Ovary (tissue), 7 donors: ENCODE measurements at regions not wholly inside any gene's neighbourhood (a gene's known extent, or its start where the extent isn't known, plus 50 kb on each side); places are given as distances from the start of the nearest gene placed in this dataset.
"Not testable (repeated sequence)": the region's sequence is repeated elsewhere in the genome, so short reads cannot be mapped to it uniquely, and the experiment has no call there.

Experiments
- DNase-seq, 5 donors: peaks; one replicate each; pipeline ENCODE4 v3.0.0-alpha.2; 2019 to 2020
- H3K27ac ChIP-seq, 2 donors: fragments of 200-600 bp; one replicate each; pipeline versions ENCODE4 v1.5.1 to v1.8.0; 2019 to 2022
- H3K27me3 ChIP-seq: fragments of 200-600 bp; one replicate; pipeline ENCODE4 v1.8.0; 2022
- H3K36me3 ChIP-seq: fragments of 200-600 bp; sonication (generic); one replicate; pipeline ENCODE4 v1.5.1; 2019
- H3K4me1 ChIP-seq: one replicate; pipeline ENCODE4 v1.8.1; 2013; ENCODE audit warnings: mild to moderate bottlenecking, moderate library complexity; ENCODE audit not compliant: insufficient read depth
- H3K4me3 ChIP-seq: fragments of 200-600 bp; sonication (generic); one replicate; pipeline ENCODE4 v1.5.1; 2017
- H3K9me3 ChIP-seq, 2 donors: fragments of 200-600 bp in 1 of 2; sonication (generic) in 1 of 2; one replicate each; pipeline versions ENCODE4 v1.5.1 to v1.8.1; 2013 to 2019; ENCODE audit warnings: mild to moderate bottlenecking in 1 of 2, moderate library complexity in 1 of 2
- EP300 ChIP-seq: sonication (generic); formaldehyde crosslinking; IDR thresholded peaks from one replicate; pipeline ENCODE4 v1.6.1; 2017; ENCODE audit warnings: antibody characterized with exemption
- POLR2A ChIP-seq: fragments of 450-650 bp; IDR thresholded peaks from one replicate; pipeline ENCODE4 v1.6.1; 2017; ENCODE audit warnings: antibody characterized with exemption, mild to moderate bottlenecking, moderate library complexity
- WGBS, 3 donors: extraction: QIAGEN DNeasy Blood & Tissue Kit in 1 of 3; methylation state at CpG; one replicate each; pipeline versions ENCODE4 v1.1.5 to v1.1.7; 2013 to 2017; 5-methylcytosine and 5-hydroxymethylcytosine counted together
- intact Hi-C, 4 donors: fragments of 100-400 bp; cut with DNase I; formaldehyde crosslinking; loops; one replicate each; pipeline versions ENCODE4 v1.11.0 to v1.15.1; 2022 to 2023
- TF ChIP-seq, protein P1 (sequence below), 3 donors: fragments of 450-650 bp in 2 of 3; fragments of 200-600 bp in 1 of 3; IDR thresholded peaks; one replicate each; pipeline versions ENCODE4 v1.5.1 to v1.8.0; 2016 to 2022; ENCODE audit warnings: antibody characterized with exemption in 3 of 3, mild to moderate bottlenecking in 1 of 3
- donor health status: DM: no; HTN: no; CAD: no; lungs with moderate emphysema.
- donor health status: DM: no; HTN: no; CAD: no.
- donor health status: Bipolar disorder and iron deficiency.
- donor health status: DM: no; HTN: no; CAD: no.
- donor health status: DM: yes; HTN: yes; CAD: no.

- H3K4me1 ChIP-seq: no peaks in the 10 kb centered on the region
- H3K27me3 ChIP-seq: no peaks in the 10 kb centered on the region
- no peak for TF ChIP-seq POLR2A
- no peak overlapping the region for H3K4me3 ChIP-seq
- no peak for DNase-seq
- WGBS, 3 donors: 89 to 98% (median 97%) methylated on average over 2 of the region's 2 CpGs
- no peaks in the 10 kb centered on the region for H3K36me3 ChIP-seq
- H3K27ac ChIP-seq: no peak overlapping the region
- intact Hi-C loops: no loop called here
- H3K9me3 ChIP-seq: no peaks in the 10 kb centered on the region
Measured at GRCh38 chr6:34646714-34647113, 49.9 kb downstream of the ILRUN start.

GRCh38 chr6:34645627-34646026 is 50.9 kb downstream of the ILRUN start:
- Histone ChIP-seq H3K9me3 (no peaks in the 10 kb centered on the region), H3K36me3 (no peaks in the 10 kb centered on the region), H3K27me3 (no peaks in the 10 kb centered on the region), H3K27ac (no peak overlapping the region), H3K4me1 (no peaks in the 10 kb centered on the region), H3K4me3 (no peak overlapping the region)
- TF ChIP-seq, protein P1, sequence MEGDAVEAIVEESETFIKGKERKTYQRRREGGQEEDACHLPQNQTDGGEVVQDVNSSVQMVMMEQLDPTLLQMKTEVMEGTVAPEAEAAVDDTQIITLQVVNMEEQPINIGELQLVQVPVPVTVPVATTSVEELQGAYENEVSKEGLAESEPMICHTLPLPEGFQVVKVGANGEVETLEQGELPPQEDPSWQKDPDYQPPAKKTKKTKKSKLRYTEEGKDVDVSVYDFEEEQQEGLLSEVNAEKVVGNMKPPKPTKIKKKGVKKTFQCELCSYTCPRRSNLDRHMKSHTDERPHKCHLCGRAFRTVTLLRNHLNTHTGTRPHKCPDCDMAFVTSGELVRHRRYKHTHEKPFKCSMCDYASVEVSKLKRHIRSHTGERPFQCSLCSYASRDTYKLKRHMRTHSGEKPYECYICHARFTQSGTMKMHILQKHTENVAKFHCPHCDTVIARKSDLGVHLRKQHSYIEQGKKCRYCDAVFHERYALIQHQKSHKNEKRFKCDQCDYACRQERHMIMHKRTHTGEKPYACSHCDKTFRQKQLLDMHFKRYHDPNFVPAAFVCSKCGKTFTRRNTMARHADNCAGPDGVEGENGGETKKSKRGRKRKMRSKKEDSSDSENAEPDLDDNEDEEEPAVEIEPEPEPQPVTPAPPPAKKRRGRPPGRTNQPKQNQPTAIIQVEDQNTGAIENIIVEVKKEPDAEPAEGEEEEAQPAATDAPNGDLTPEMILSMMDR (IDR thresholded peaks at IDR 0.05): no peak
- TF ChIP-seq POLR2A (no peak), EP300 (no peak)
- intact Hi-C loops: no loop called here
- 93 to 100% (median 94%) methylated on average over 5 of the region's 5 CpGs for WGBS, 3 donors
- DNase-seq: no peak

DNA sequence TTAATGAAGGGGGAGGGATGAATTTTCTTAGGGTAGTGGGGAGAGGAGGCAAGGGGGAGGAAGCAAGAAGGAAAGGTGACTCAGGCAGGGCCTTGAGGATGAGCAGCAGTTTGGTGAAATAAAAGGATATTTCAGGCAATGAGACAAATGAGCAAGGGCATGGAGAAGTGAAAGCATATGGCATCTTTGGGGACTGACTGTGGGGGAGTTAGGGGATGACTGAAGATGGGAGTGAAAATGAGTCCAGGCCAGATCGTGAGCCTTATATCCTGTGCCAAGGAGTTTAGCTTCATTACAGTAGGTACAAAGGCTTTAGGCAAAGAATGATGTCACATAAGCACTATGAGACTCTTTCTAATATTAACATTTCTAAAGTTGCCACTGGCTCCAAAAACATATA is 51.9 kb downstream of the ILRUN start:
- intact Hi-C loops: no loop called here
- no peak for DNase-seq
- Histone ChIP-seq H3K27ac (no peak overlapping the region), H3K4me1 (no peaks in the 10 kb centered on the region), H3K9me3 (no peaks in the 10 kb centered on the region), H3K36me3 (no peaks in the 10 kb centered on the region), H3K27me3 (no peaks in the 10 kb centered on the region), H3K4me3 (no peak overlapping the region)
- 32 to 57% (median 49%) methylated on average over 1 of the region's 1 CpG for WGBS, 3 donors
- TF ChIP-seq EP300 (no peak), POLR2A (no peak)
- TF ChIP-seq, protein P1 (IDR thresholded peaks at IDR 0.05): no peak

GRCh38 chr6:34642427-34642826 is 54.1 kb downstream of the ILRUN start:
- intact Hi-C loops: no loop called here
- no peak for TF ChIP-seq EP300
- TF ChIP-seq POLR2A: no peak
- TF ChIP-seq, protein P1 (IDR thresholded peaks at IDR 0.05): no peak
- no peak overlapping the region for H3K27ac ChIP-seq

GRCh38 chr6:34640074-34640849 is 56.3 kb downstream of the ILRUN start:
- H3K4me3 ChIP-seq: not testable (repeated sequence)

More at GRCh38 chr6:34642427-34642826, 54.1 kb downstream of the ILRUN start:
- Histone ChIP-seq H3K36me3 (no peaks in the 10 kb centered on the region), H3K4me3 (no peak overlapping the region), H3K9me3 (no peaks in the 10 kb centered on the region), H3K4me1 (no peaks in the 10 kb centered on the region), H3K27me3 (no peaks in the 10 kb centered on the region)
- DNase-seq: no peak
- WGBS, 3 donors: 82 to 93% (median 87%) methylated on average over 3 of the region's 3 CpGs

More at GRCh38 chr6:34640074-34640849, 56.3 kb downstream of the ILRUN start:
- H3K4me1 ChIP-seq, H3K36me3 ChIP-seq, DNase-seq, H3K9me3 ChIP-seq, intact Hi-C loops, H3K27ac ChIP-seq, H3K27me3 ChIP-seq: not testable (repeated sequence)
- WGBS, 3 donors: 91 to 97% (median 96%) methylated on average over 16 of the region's 16 CpGs
